Ascending aorta (tissue), 2 donors: ENCODE measurements at regions not wholly inside any gene's neighbourhood (a gene's known extent, or its start where the extent isn't known, plus 50 kb on each side); places are given as distances from the start of the nearest gene placed in this dataset.

Experiments used
- DNase-seq, 2 donors: peaks; one replicate each; pipeline ENCODE4 v3.0.0-alpha.2; 2019; ENCODE audit warnings: low spot score in 2 of 2
- H3K27ac ChIP-seq, 2 donors: fragments of 200-600 bp; sonication (generic); one replicate each; pipeline ENCODE4 v1.5.1; 2016 to 2017; ENCODE audit warnings: mild to moderate bottlenecking in 1 of 2
- H3K27me3 ChIP-seq: fragments of 200-600 bp; sonication (generic); one replicate; pipeline ENCODE4 v1.5.1; 2017
- H3K36me3 ChIP-seq, 2 donors: fragments of 200-600 bp; sonication (generic); one replicate each; pipeline ENCODE4 v1.5.1; 2016
- H3K4me1 ChIP-seq, 2 donors: fragments of 200-600 bp; sonication (generic); one replicate each; pipeline ENCODE4 v1.5.1; 2016 to 2017; ENCODE audit warnings: mild to moderate bottlenecking in 1 of 2
- H3K4me3 ChIP-seq, 2 donors: fragments of 200-600 bp; sonication (generic); one replicate each; pipeline ENCODE4 v1.5.1; 2016 to 2017; ENCODE audit warnings: mild to moderate bottlenecking in 1 of 2
- H3K9me3 ChIP-seq, 2 donors: fragments of 200-600 bp; sonication (generic); one replicate each; pipeline ENCODE4 v1.5.1; 2016
- CTCF ChIP-seq, 3 experiments: fragments of 200-600 bp in 2 of 3; fragments of 450-650 bp in 1 of 3; sonication (generic) in 2 of 3; IDR thresholded peaks; one replicate each; pipeline ENCODE4 v1.5.1; 2016 to 2019; ENCODE audit warnings: antibody characterized with exemption in 3 of 3, mild to moderate bottlenecking in 1 of 3, moderate library complexity in 1 of 3
- intact Hi-C: fragments of 100-400 bp; cut with DNase I; formaldehyde crosslinking; loops from one replicate; pipeline ENCODE4 v1.15.1; 2023

- no peaks in the 10 kb centered on the region for H3K9me3 ChIP-seq
- H3K4me3 ChIP-seq, result no peak overlapping the region
- no peaks in the 10 kb centered on the region for H3K27me3 ChIP-seq
- H3K36me3 ChIP-seq, result no peaks in the 10 kb centered on the region
- intact Hi-C loops, result no loop called here
- H3K4me1 ChIP-seq, result no peaks in the 10 kb centered on the region
- no peak for TF ChIP-seq CTCF (IDR thresholded peaks at IDR 0.05)
- no peak for DNase-seq
- H3K27ac ChIP-seq, result no peak overlapping the region
Measured at GRCh38 chr13:74667656-74668203, 533.5 kb upstream of the KLF12 start.

- Histone ChIP-seq H3K4me1 (no peaks in the 10 kb centered on the region), H3K9me3 (no peaks in the 10 kb centered on the region), H3K4me3 (no peak overlapping the region), H3K36me3 (no peaks in the 10 kb centered on the region), H3K27me3 (no peaks in the 10 kb centered on the region), H3K27ac (no peak overlapping the region)
- intact Hi-C loops, result no loop called here
- TF ChIP-seq CTCF (IDR thresholded peaks at IDR 0.05), result no peak
- DNase-seq, result no peak
Measured at GRCh38 chr13:74662905-74663304, 528.7 kb upstream of the KLF12 start.

GRCh38 chr13:74661851-74662250 lies 527.6 kb upstream of the KLF12 start:
- intact Hi-C loops, result no loop called here
- H3K4me3 ChIP-seq, result no peak overlapping the region
- no peaks in the 10 kb centered on the region for H3K9me3 ChIP-seq
- no peak overlapping the region for H3K27ac ChIP-seq
- TF ChIP-seq CTCF (IDR thresholded peaks at IDR 0.05), result no peak
- DNase-seq, result no peak
- H3K4me1 ChIP-seq, result no peaks in the 10 kb centered on the region
- no peaks in the 10 kb centered on the region for H3K36me3 ChIP-seq
- H3K27me3 ChIP-seq, result no peaks in the 10 kb centered on the region

GRCh38 chr13:74657765-74658164 lies 523.6 kb upstream of the KLF12 start:
- TF ChIP-seq CTCF (IDR thresholded peaks at IDR 0.05), result no peak
- Histone ChIP-seq H3K27ac (no peak overlapping the region), H3K9me3 (no peaks in the 10 kb centered on the region), H3K27me3 (no peaks in the 10 kb centered on the region), H3K36me3 (no peaks in the 10 kb centered on the region), H3K4me1 (no peaks in the 10 kb centered on the region), H3K4me3 (no peak overlapping the region)
- no peak for DNase-seq
- intact Hi-C loops, result no loop called here

- no peaks in the 10 kb centered on the region for H3K27me3 ChIP-seq
- H3K27ac ChIP-seq, result no peak overlapping the region
- H3K36me3 ChIP-seq, result no peaks in the 10 kb centered on the region
- no peaks in the 10 kb centered on the region for H3K9me3 ChIP-seq
- DNase-seq, result no peak
- intact Hi-C loops, result no loop called here
- no peak for TF ChIP-seq CTCF (IDR thresholded peaks at IDR 0.05)
- H3K4me1 ChIP-seq, result no peaks in the 10 kb centered on the region
- no peak overlapping the region for H3K4me3 ChIP-seq
Measured at GRCh38 chr13:74651121-74651520, 516.9 kb upstream of the KLF12 start.

- Histone ChIP-seq H3K4me3 (no peak overlapping the region), H3K36me3 (no peaks in the 10 kb centered on the region), H3K4me1 (no peaks in the 10 kb centered on the region), H3K9me3 (no peaks in the 10 kb centered on the region), H3K27ac (no peak overlapping the region), H3K27me3 (no peaks in the 10 kb centered on the region)
- TF ChIP-seq CTCF (IDR thresholded peaks at IDR 0.05), result no peak
- DNase-seq, result no peak
- intact Hi-C loops, result no loop called here
Measured at GRCh38 chr13:74647991-74648390, 513.8 kb upstream of the KLF12 start.
